WTC11 (cell line): ENCODE measurements at regions not wholly inside any gene's neighbourhood (a gene's known extent, or its start where the extent isn't known, plus 50 kb on each side); places are given as distances from the start of the nearest gene placed in this dataset.

Source experiments
- ATAC-seq: fragments of 200-7000 bp; cut with Tn5 transposase; 2 replicates; pipeline ENCODE4 v1.10.0; 2021; ENCODE audit warnings: mild to moderate bottlenecking, moderate library complexity
- CTCF ChIA-PET: fragments of 300-600 bp; sonication (Branson Sonifier 250); formaldehyde crosslinking; loops from one replicate; lab custom pipeline; 2021; ENCODE audit warnings: antibody characterized with exemption; lab: Charles Lee
- POLR2A ChIA-PET: fragments of 350-600 bp; sonication (Branson Sonifier 250); formaldehyde crosslinking; loops from one replicate; lab custom pipeline; 2021; ENCODE audit warnings: antibody characterized with exemption; lab: Charles Lee
- DNase-seq: peaks from one replicate; pipeline ENCODE4 v3.0.0; 2021; ENCODE audit warnings: low spot score
- H3K27ac Mint-ChIP-seq: 2 replicates; pipeline ENCODE4 v1.8.0; 2021; ENCODE audit warnings: mixed read lengths
- H3K27me3 Mint-ChIP-seq: 2 replicates; pipeline ENCODE4 v1.8.0; 2021; ENCODE audit warnings: low read depth, mild to moderate bottlenecking, moderate library complexity, mixed read lengths
- H3K36me3 Mint-ChIP-seq: 2 replicates; pipeline ENCODE4 v1.8.0; 2021; ENCODE audit warnings: mixed read lengths
- H3K4me1 Mint-ChIP-seq: 2 replicates; pipeline ENCODE4 v1.8.0; 2022; ENCODE audit warnings: mixed read lengths
- H3K4me3 Mint-ChIP-seq: 2 replicates; pipeline ENCODE4 v1.8.0; 2021; ENCODE audit warnings: mild to moderate bottlenecking, moderate library complexity, mixed read lengths
- H3K9me3 Mint-ChIP-seq: 2 replicates; pipeline ENCODE4 v1.8.0; 2021; ENCODE audit warnings: mixed read lengths
- ATF1 ChIP-seq: sonication (generic); formaldehyde crosslinking; IDR thresholded peaks from 2 replicates; pipeline ENCODE4 v1.8.1; 2023; ENCODE audit warnings: mild to moderate bottlenecking, moderate library complexity, missing genetic modification reagents
- E2F1 ChIP-seq: sonication (generic); formaldehyde crosslinking; IDR thresholded peaks from 2 replicates; pipeline ENCODE4 v1.8.0; 2022; ENCODE audit warnings: mild to moderate bottlenecking, missing genetic modification reagents
- E2F4 ChIP-seq: sonication (generic); formaldehyde crosslinking; IDR thresholded peaks from 2 replicates; pipeline ENCODE4 v1.8.1; 2022; ENCODE audit warnings: low read depth, mild to moderate bottlenecking, moderate library complexity, missing genetic modification reagents, borderline replicate concordance
- FOXJ3 ChIP-seq: sonication (generic); formaldehyde crosslinking; IDR thresholded peaks from 2 replicates; pipeline ENCODE4 v1.9.0; 2021; ENCODE audit warnings: missing genetic modification reagents, mild to moderate bottlenecking, borderline replicate concordance
- GTF2I ChIP-seq: fragments of 250-450 bp; sonication (Bioruptor Pico); conservative IDR thresholded peaks from 2 replicates; pipeline ENCODE4 v1.4.0; 2021; ENCODE audit warnings: mild to moderate bottlenecking
- HMGA2 ChIP-seq: fragments of 250-450 bp; sonication (Bioruptor Pico); IDR thresholded peaks from 2 replicates; pipeline ENCODE4 v1.4.0; 2021; ENCODE audit warnings: mild to moderate bottlenecking, moderate library complexity
- HMGXB4 ChIP-seq: sonication (generic); formaldehyde crosslinking; IDR thresholded peaks from 2 replicates; pipeline ENCODE4 v1.8.1; 2023; ENCODE audit warnings: mild to moderate bottlenecking, moderate library complexity, missing genetic modification reagents
- KAT7 ChIP-seq: sonication (generic); formaldehyde crosslinking; IDR thresholded peaks from 2 replicates; pipeline ENCODE4 v1.8.1; 2023; ENCODE audit warnings: missing genetic modification reagents, mild to moderate bottlenecking, borderline replicate concordance
- MXD4 ChIP-seq: fragments of 250-450 bp; sonication (Bioruptor Pico); IDR thresholded peaks from 2 replicates; pipeline ENCODE4 v1.8.0; 2021; ENCODE audit warnings: mild to moderate bottlenecking, moderate library complexity, borderline replicate concordance
- NFYB ChIP-seq: sonication (generic); formaldehyde crosslinking; conservative IDR thresholded peaks from 2 replicates; pipeline ENCODE4 v1.8.0; 2022; ENCODE audit warnings: low read depth, missing genetic modification reagents
- PRDM15 ChIP-seq: sonication (generic); formaldehyde crosslinking; IDR thresholded peaks from 2 replicates; pipeline ENCODE4 v1.8.0; 2022; ENCODE audit warnings: missing genetic modification reagents
- SOX15 ChIP-seq: fragments of 250-450 bp; sonication (Bioruptor Pico); IDR thresholded peaks from 2 replicates; pipeline ENCODE4 v1.9.0; 2021; ENCODE audit warnings: mild to moderate bottlenecking
- SP1 ChIP-seq: sonication (generic); formaldehyde crosslinking; conservative IDR thresholded peaks from 2 replicates; pipeline ENCODE4 v1.8.1; 2022; ENCODE audit warnings: missing genetic modification reagents
- ZBTB21 ChIP-seq: sonication (generic); formaldehyde crosslinking; IDR thresholded peaks from 2 replicates; pipeline ENCODE4 v1.8.1; 2023; ENCODE audit warnings: mild to moderate bottlenecking, missing genetic modification reagents, borderline replicate concordance
- ZNF317 ChIP-seq: sonication (generic); formaldehyde crosslinking; IDR thresholded peaks from 2 replicates; pipeline ENCODE4 v1.8.1; 2023; ENCODE audit warnings: low read depth, mild to moderate bottlenecking, moderate library complexity, missing genetic modification reagents, borderline replicate concordance
- ZNF425 ChIP-seq: fragments of 250-450 bp; sonication (Bioruptor Pico); conservative IDR thresholded peaks from 2 replicates; pipeline ENCODE4 v1.9.0; 2021; ENCODE audit warnings: mild to moderate bottlenecking
- ZNF512 ChIP-seq: sonication (generic); formaldehyde crosslinking; IDR thresholded peaks from 2 replicates; pipeline ENCODE4 v1.8.1; 2022; ENCODE audit warnings: missing genetic modification reagents, borderline replicate concordance
- ZNF532 ChIP-seq: fragments of 250-450 bp; sonication (Bioruptor Pico); IDR thresholded peaks from 2 replicates; pipeline ENCODE4 v1.9.0; 2021; ENCODE audit warnings: mild to moderate bottlenecking, borderline replicate concordance
- ZSCAN18 ChIP-seq: fragments of 250-450 bp; sonication (Bioruptor Pico); IDR thresholded peaks from 2 replicates; pipeline ENCODE4 v2.1.2; 2022; ENCODE audit warnings: mild to moderate bottlenecking, moderate library complexity

- TF ChIP-seq E2F4 (no peak), ZBTB21 (CRISPR knock-in tag) (no peak)
Observed at GRCh38 chr16:49165025-49165424, 116.6 kb downstream of the CBLN1 start (continued).

- H3K36me3 Mint-ChIP-seq: no peaks in the 10 kb centered on the region
- H3K4me1 Mint-ChIP-seq: peaks cover 27% of the 10 kb centered on the region
- H3K27ac Mint-ChIP-seq: no peak overlapping the region
- ChIA-PET CTCF (no interaction called here), POLR2A (no interaction called here)
- H3K4me3 Mint-ChIP-seq: no peak overlapping the region
- H3K9me3 Mint-ChIP-seq: no peaks in the 10 kb centered on the region
- no peak for DNase-seq
- ATAC-seq: no peak
- H3K27me3 Mint-ChIP-seq: no peaks in the 10 kb centered on the region
- TF ChIP-seq HMGXB4 (CRISPR knock-in tag) (no peak), HMGA2 (CRISPR knock-in tag) (no peak), GTF2I (CRISPR knock-in tag) (no peak), FOXJ3 (no peak), NFYB (CRISPR knock-in tag) (no peak), SOX15 (CRISPR knock-in tag) (no peak), ZNF317 (no peak), ATF1 (CRISPR knock-in tag) (no peak), PRDM15 (CRISPR knock-in tag) (no peak), SP1 (no peak), ZNF425 (CRISPR knock-in tag) (no peak), ZNF532 (no peak), KAT7 (CRISPR knock-in tag) (no peak), ZSCAN18 (CRISPR knock-in tag) (no peak), MXD4 (no peak), ZNF512 (CRISPR knock-in tag) (no peak), E2F1 (CRISPR knock-in tag) (no peak)
Observed at GRCh38 chr16:49161191-49161590, 120.4 kb downstream of the CBLN1 start.
